SK-N-SH treated with all-trans-retinoic acid at 6 μM for 48 hours (cell line): ENCODE measurements at regions not wholly inside any gene's neighbourhood (a gene's known extent, or its start where the extent isn't known, plus 50 kb on each side); places are given as distances from the start of the nearest gene placed in this dataset.

Experiments used
- CREB5 ChIP-seq: fragments of 250-450 bp; sonication (Bioruptor Pico); IDR thresholded peaks from 2 replicates; pipeline ENCODE4 v1.5.1; 2020; ENCODE audit warnings: low read depth, mild to moderate bottlenecking, moderate library complexity
- CSRNP3 ChIP-seq: fragments of 250-450 bp; sonication (Bioruptor Pico); IDR thresholded peaks from 2 replicates; pipeline ENCODE4 v1.5.1; 2021; ENCODE audit warnings: mild to moderate bottlenecking, moderate library complexity
- PATZ1 ChIP-seq: fragments of 250-450 bp; sonication (Bioruptor Pico); IDR thresholded peaks from 2 replicates; pipeline ENCODE4 v1.8.0; 2020; ENCODE audit warnings: mild to moderate bottlenecking, moderate library complexity, borderline replicate concordance
- TSHZ2 ChIP-seq: fragments of 250-450 bp; sonication (Bioruptor Pico); IDR thresholded peaks from 2 replicates; pipeline ENCODE4 v1.5.0; 2020; ENCODE audit warnings: mild to moderate bottlenecking, moderate library complexity
- ZNF8 ChIP-seq: fragments of 450-650 bp; formaldehyde crosslinking; IDR thresholded peaks from 2 replicates; pipeline ENCODE4 v1.5.0; 2020; ENCODE audit warnings: mild to moderate bottlenecking, moderate library complexity

GRCh38 chr11:106466521-106467080, 389.1 kb downstream of the AASDHPPT start:
- no peak for TF ChIP-seq CSRNP3
- TF ChIP-seq TSHZ2 (CRISPR knock-in tag), result no peak
- TF ChIP-seq ZNF8 (CRISPR knock-in tag), result no peak
- no peak for TF ChIP-seq CREB5 (CRISPR knock-in tag)
- TF ChIP-seq PATZ1 (CRISPR knock-in tag), result no peak
